ENCODE measurements at regions not wholly inside any gene's neighbourhood (a gene's known extent, or its start where the extent isn't known, plus 50 kb on each side); places are given as distances from the start of the nearest gene placed in this dataset.
"Not testable (repeated sequence)": the region's sequence is repeated elsewhere in the genome, so short reads cannot be mapped to it uniquely, and the experiment has no call there.

- DNase-seq = no peak
Measured at GRCh38 chr6:96276305-96276704, 245.3 kb upstream of the UFL1 start.

DNA sequence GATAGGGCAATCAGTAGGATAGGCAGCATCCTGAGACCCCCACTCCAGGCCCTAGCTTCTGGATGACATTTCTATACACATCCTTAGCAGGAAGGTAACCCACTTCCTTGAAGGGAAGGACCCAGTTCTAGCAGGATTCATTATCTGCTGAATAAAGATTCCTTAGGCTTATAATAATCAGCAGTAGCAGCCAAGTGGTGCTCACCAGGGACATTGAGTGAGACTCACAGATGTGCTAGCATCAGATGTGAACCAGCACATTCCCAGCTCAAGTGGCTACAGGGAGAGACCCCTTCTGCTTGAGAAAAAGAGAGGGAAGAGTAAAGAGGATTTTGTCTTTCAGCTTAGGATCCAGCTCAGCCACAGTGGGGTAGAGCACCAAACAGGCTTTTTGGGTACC, 244.8 kb upstream of the UFL1 start:
- no peak for DNase-seq

DNA sequence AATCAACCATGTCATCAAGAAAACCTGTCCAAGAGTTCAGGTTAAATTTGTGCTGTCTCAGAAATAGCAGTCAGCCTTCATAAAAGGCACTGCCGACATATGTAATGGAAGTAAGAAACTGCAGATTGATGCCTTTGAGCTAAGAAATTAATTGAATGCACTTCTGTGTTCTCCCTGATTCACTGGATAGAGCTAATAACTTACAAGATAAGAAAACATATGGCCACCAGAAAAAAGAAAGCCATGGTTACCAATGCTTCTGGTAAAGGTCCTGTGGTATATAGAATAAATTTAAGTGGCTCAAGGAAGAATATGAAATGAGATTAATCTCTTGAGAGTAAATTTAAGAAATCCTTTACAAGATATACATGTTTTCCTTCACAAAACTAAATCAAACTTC, 242.5 kb upstream of the UFL1 start:
- DNase-seq = no peak

DNA sequence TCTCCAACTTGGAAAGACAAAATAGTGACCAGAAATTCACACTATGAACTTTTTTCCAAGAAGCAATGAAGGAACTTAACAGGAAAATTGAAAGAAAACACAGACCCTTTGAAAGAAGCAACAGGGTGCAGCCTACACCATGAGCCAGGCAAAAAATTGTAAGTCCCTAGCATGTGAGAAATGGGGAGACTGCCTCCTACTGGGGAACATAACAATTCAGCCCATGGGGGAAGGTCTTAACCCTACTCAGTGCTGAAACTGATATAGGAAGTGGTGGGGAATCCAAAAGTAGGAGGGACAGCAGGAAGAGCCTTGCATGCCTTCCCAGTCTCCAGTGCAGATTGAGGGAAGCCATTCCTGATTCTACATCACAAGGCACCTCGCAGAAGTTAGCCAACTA, 235.1 kb upstream of the UFL1 start:
- DNase-seq = no peak

- DNase-seq = no peak
Measured at GRCh38 chr6:96299525-96299924, 222.1 kb upstream of the UFL1 start.

DNA sequence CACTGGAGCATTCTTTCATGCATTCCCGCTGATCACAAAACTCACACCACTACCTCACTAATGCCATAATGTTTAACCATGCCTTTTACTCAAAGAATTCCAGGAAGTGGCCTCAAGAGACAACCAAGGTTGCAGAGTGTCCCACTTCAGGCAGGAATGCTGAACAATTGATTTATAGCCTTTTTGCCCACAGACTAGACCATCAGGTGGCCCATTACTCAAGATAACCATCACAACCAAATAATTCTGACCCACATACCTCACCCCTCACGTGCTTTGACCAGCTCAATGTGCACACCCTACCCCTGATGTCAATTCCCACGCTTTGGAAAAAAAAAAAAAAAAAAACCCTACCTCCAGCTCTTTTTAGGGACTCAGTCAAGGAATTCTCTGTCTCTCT, 220.6 kb upstream of the UFL1 start:
- DNase-seq = no peak

- no peak for DNase-seq
Measured at GRCh38 chr6:96301781-96302180, 219.8 kb upstream of the UFL1 start.

GRCh38 chr6:96302991-96303390, 218.6 kb upstream of the UFL1 start:
- DNase-seq = no peak

GRCh38 chr6:96304997-96305396, 216.6 kb upstream of the UFL1 start:
- no peak for DNase-seq

- DNase-seq = no peak
Measured at GRCh38 chr6:96330884-96331283, 190.7 kb upstream of the UFL1 start.

- no peak for DNase-seq
Measured at GRCh38 chr6:96340164-96340563, 181.4 kb upstream of the UFL1 start.

GRCh38 chr6:96345501-96345900, 176.1 kb upstream of the UFL1 start:
- no peak for DNase-seq

DNA sequence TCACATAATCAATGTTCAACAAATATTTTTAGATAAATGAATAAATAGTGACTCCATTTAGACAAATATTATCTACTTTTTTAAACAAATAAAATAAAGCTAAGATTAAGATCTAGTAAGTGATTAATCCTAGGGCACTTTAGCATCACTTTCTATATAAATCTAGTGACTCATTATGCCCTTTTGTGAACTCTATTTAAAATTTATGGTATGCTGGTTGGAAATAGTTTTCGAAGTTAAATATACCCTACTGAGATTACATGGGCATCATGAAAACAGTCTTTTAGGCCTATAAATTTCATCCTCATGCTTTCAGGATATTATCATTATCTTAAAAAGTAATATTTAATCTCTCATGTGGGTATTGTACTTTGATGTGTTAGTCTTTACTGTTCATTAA, 140.4 kb upstream of the UFL1 start:
- DNase-seq = no peak

DNA sequence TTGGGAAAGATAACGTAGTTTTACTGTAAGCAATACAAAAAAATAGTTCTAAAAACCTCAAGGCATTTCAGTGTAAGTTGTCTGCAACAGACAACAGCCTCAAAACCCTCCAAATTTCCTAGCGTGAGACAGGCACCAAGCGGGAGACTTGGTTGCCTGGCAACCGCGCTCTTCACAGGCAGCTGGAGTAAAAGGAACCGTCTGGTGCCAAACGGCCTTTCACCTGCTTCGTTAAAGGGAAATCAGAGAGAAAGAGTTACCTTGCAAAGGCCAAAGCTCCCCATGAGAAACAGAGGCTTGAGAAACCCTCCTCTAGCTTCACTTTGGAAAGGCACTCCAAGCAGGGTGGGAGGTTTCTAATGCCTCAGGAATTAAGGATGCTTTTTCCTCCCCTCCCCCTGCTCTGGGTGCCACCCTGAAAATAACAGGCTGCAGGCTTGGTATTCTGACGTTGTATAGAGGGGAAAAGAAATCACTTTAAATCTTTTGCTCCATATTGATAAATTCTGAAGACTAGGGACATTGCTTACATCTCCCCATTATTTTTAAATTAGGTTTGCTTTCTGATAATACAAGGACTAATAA, 129.7 kb upstream of the UFL1 start:
- DNase-seq = peak; percentile 61

DNA sequence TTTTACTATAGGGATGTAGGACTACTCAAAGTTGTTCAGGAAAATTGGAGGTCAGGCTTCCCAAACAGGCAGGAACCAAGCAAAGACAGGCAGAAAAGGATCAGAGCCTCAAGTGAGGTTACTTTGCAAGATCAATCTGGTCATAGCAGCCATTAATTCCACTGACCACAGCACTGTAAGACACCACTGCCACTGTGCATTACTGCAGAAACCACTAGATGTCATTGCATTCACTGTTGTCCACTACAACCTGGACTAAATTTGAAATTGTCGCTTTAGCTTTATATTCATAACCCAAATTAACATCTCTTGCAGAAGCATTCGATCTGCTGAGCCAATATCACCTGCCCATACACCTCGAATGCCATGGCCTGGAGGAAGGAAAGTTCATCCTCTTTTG, 126.9 kb upstream of the UFL1 start:
- peak; percentile 49 for DNase-seq

GRCh38 chr6:96410467-96410866, 111.1 kb upstream of the UFL1 start:
- DNase-seq = no peak

DNA sequence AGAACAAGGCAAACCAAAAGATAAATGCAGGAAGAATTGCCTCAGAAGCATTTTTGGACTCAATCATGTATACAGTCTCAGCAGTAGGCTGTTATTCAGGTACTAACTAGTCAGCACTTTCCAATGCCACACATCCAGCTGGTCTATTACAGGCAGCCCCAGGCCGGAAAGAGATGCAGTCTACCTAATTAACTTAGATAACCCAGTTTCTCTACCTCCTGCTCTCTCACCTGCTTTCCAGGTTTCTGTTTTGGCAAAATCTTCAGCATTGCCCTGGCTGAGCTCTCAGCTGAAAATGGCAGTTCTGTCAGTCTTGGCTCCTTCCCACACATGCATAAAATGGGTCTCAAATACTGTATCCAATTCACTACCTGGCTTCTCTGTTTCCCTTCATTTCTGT, 101.3 kb upstream of the UFL1 start:
- no peak for DNase-seq

GRCh38 chr6:96433950-96434349, 87.7 kb upstream of the UFL1 start:
- no peak for DNase-seq

GRCh38 chr6:96436398-96436797, 85.2 kb upstream of the UFL1 start:
- no peak for DNase-seq

GRCh38 chr6:96437228-96437627, 84.4 kb upstream of the UFL1 start:
- not testable (repeated sequence) for DNase-seq

DNA sequence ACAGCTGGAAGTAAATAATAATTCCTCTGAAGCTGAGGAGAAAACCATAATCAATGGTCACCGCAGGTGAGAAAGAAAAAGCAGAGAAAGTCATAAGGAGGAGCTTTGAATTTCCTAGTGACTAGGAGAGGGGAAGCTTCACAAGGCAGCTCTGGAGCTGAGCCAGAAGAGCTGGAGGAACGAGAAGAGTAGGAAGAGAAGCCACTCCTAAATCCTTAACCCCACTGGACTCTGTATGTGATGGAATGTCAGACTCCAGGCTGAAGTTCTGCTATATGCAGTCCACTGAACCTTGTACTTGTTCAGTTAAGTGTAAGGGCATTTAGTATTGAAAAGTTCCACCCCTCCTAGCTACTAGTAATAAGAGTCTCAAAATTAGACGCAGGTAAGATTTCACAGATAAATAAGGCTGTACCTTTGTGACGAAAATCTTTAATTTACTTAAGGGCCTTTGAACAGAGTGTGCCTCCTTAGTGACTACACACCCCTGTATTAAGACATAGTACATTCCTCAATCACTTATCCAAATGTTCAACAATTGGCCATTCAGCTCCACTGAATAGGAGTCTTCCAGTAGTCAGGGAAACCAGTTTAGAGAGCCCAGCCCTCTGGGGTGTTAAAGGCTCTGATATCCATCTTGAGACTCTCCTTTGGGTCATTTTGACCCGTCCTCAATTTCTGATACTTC, 71.4 kb upstream of the UFL1 start:
- peak; percentile 33 for DNase-seq

DNA sequence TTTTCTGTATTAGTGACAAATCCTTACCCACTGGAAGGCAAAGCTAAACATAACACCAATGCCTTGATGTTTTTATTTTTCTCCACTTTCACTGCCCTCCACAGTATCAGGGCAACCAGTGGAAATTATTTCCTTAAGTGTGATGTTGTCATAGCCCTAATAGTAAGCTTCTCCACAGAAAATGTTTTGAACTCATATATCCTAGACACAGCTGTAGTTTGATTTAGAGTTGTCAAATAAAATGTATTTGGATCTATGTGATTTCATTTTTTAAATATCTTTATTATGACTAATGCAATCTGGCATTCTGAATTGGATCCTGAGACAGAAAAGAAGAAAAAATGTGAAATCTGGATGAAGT, 70.9 kb upstream of the UFL1 start:
- DNase-seq = no peak

GRCh38 chr6:96458771-96459170, 62.8 kb upstream of the UFL1 start:
- DNase-seq = no peak

DNA sequence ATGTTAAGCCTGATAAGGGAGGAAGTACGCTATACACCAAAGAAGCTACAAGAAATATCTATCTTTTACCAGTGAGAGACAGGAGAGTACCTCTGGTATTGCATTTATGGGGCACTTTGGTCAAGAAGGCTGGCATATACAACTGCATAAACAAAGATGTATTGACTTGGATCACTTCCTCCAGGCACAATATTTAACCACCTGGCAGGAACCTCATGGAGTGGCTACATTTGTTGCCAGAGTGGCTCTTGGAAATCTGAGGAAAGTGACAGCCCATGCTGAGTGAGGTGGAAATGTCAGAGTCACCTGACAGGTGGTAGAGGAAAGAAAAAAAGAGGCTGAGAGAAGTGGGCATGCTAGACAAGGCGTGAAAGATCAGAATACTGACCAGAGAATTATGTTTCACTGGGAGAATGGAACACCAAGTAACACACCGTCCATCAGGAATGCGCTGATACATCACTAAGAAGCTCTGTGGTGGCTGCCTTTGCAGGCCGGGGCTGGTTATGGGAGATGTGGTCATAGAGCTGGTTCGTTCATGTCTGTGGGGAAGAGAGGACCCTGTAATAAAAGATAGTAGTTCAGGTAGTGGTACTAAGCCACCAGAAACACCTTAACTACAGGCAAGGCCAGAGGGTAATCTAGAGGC, 61.4 kb upstream of the UFL1 start:
- DNase-seq = no peak

Measured in midbrain (tissue), 1 donor.